ENCODE measurements at regions not wholly inside any gene's neighbourhood (a gene's known extent, or its start where the extent isn't known, plus 50 kb on each side); places are given as distances from the start of the nearest gene placed in this dataset.

DNA sequence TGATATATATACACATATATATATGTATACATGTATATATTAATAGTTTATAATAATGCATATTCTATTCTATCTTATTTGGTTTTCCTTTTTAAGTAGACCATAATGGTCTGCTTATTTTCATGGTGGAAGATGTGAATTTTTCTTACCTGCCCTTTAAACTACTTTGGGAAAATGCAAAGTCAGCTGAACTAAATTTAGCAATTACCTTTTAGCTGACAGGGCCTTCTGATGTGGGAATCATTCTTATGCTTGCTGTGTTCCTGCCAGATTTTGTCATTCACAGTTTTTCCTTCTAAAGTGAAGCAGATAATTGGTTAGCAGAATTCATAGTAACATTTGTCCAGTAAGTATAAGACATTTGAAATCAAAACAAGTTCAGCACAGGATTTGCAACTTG lies 63.2 kb upstream of the SAMSN1 start:
- TF ChIP-seq CTCF (IDR thresholded peaks at IDR 0.05) = no peak
- no peak for TF ChIP-seq POLR2A (IDR thresholded peaks at IDR 0.05)
